ENCODE measurements at regions not wholly inside any gene's neighbourhood (a gene's known extent, or its start where the extent isn't known, plus 50 kb on each side); places are given as distances from the start of the nearest gene placed in this dataset.

- CTCF ChIA-PET, result no interaction called here
- Histone ChIP-seq H3K9me3 (ENCODE audit: control extremely low read depth in 1 of 3, control insufficient read depth in 2 of 3, insufficient read depth in 1 of 3, low read length in 2 of 3) (peaks cover 0 to 1% (median 0%) of the 10 kb centered on the region in 3 donors), H3K27ac (ENCODE audit: low read length in 2 of 2) (no peak overlapping the region), H3K79me2 (ENCODE audit: control insufficient read depth, insufficient read depth, low read length) (no peaks in the 10 kb centered on the region), H3K4me2 (replicated peaks; ENCODE audit: low read depth, low read length, poor library complexity, severe bottlenecking) (no peak overlapping the region), H3K4me1 (ENCODE audit: control insufficient read depth in 2 of 2, insufficient read depth in 2 of 2, low read length in 2 of 2) (no peaks in the 10 kb centered on the region), H3K4me3 (ENCODE audit: control extremely low read depth in 1 of 5, extremely low read depth in 1 of 5, insufficient read depth in 1 of 5, low read depth in 2 of 5, low read length in 4 of 5) (no peak overlapping the region), H3K36me3 (replicated peaks in 1 of 2; ENCODE audit: control extremely low read depth in 1 of 2, control insufficient read depth in 1 of 2, extremely low read depth in 1 of 2, insufficient read depth in 2 of 2, low read length in 1 of 2) (no peaks in the 10 kb centered on the region), H3K9ac (ENCODE audit: low read length) (no peak overlapping the region), H4K20me1 (ENCODE audit: control insufficient read depth, insufficient read depth, low read length, poor library complexity, severe bottlenecking) (no peaks in the 10 kb centered on the region), H2AFZ (ENCODE audit: insufficient read depth, low read depth, low read length, poor library complexity, severe bottlenecking) (no peak overlapping the region), H3K27me3 (replicated peaks in 1 of 4; ENCODE audit: control extremely low read depth in 1 of 4, control insufficient read depth in 3 of 4, insufficient read depth in 4 of 4, low read length in 3 of 4) (no peaks in the 10 kb centered on the region)
- ATAC-seq (ENCODE audit: low read depth) (no peak), DNase-seq (no peak)
- Mint-ChIP-seq H3K27me3 (no peaks in the 10 kb centered on the region), H3K4me3 (no peak overlapping the region), H3K27ac (no peak overlapping the region), H3K9me3 (ENCODE audit: insufficient read depth) (no peaks in the 10 kb centered on the region), H3K4me1 (no peaks in the 10 kb centered on the region)
- no CpG with 5 or more reads among the region's 2 CpGs for WGBS (ENCODE audit: insufficient coverage)
- intact Hi-C loops (cut with micrococcal nuclease), result no loop called here
- POLR2A ChIA-PET, result no interaction called here
- no peak for TF ChIP-seq EZH2 (IDR thresholded peaks at IDR 0.05; ENCODE audit: borderline replicate concordance, insufficient read depth, low read depth, low read length, poor library complexity, severe bottlenecking)
- TF ChIP-seq, protein P1, sequence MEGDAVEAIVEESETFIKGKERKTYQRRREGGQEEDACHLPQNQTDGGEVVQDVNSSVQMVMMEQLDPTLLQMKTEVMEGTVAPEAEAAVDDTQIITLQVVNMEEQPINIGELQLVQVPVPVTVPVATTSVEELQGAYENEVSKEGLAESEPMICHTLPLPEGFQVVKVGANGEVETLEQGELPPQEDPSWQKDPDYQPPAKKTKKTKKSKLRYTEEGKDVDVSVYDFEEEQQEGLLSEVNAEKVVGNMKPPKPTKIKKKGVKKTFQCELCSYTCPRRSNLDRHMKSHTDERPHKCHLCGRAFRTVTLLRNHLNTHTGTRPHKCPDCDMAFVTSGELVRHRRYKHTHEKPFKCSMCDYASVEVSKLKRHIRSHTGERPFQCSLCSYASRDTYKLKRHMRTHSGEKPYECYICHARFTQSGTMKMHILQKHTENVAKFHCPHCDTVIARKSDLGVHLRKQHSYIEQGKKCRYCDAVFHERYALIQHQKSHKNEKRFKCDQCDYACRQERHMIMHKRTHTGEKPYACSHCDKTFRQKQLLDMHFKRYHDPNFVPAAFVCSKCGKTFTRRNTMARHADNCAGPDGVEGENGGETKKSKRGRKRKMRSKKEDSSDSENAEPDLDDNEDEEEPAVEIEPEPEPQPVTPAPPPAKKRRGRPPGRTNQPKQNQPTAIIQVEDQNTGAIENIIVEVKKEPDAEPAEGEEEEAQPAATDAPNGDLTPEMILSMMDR (IDR thresholded peaks at IDR 0.05), result no peak
These were observed 219.6 kb downstream of the LTN1 start for GRCh38 chr21:28773036-28773435.

DNA sequence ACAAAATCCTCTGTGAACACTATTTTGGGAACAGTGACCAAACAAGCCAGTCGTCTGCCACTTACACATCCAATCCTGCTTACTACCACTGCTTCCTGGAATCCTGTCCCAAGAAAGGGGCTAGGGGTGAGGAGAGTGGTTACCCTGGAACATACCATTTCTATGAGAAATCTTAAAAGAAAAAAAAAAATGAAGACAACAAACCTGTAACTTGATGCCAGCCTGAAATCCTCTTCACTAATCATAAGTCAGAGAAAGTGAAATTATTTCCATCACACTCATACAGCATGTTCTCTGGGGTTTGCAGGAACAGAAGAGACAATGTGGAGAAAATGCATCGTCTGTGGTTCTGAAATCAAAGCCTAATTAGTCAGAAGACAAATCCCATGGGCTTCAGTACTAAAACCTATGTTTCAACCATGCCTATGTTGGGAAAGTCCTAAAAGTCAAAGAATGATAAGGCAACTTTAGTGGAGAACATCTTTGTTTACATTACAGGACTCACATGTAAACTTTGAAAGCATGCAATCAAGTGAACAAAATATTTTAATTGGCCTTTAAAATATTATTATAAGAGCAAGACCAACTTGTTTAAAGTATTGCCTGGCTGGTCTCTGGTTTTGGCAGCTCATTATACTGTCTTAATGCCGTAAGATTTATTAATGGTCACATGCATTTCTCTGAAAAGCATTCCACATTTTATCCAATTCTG lies 220.7 kb downstream of the LTN1 start:
- H3K36me3 ChIP-seq (replicated peaks in 1 of 2; ENCODE audit: control extremely low read depth in 1 of 2, control insufficient read depth in 1 of 2, extremely low read depth in 1 of 2, insufficient read depth in 2 of 2, low read length in 1 of 2), result no peaks in the 10 kb centered on the region
- Mint-ChIP-seq H3K4me1 (no peaks in the 10 kb centered on the region), H3K4me3 (no peak overlapping the region), H3K27me3 (no peaks in the 10 kb centered on the region), H3K9me3 (ENCODE audit: insufficient read depth) (no peaks in the 10 kb centered on the region), H3K27ac (no peak overlapping the region)
- H3K27me3 ChIP-seq (replicated peaks in 1 of 4; ENCODE audit: control extremely low read depth in 1 of 4, control insufficient read depth in 3 of 4, insufficient read depth in 4 of 4, low read length in 3 of 4), result no peaks in the 10 kb centered on the region
- ChIA-PET CTCF (no interaction called here), POLR2A (no interaction called here)
- H3K9me3 ChIP-seq (ENCODE audit: control extremely low read depth in 1 of 3, control insufficient read depth in 2 of 3, insufficient read depth in 1 of 3, low read length in 2 of 3), result peaks cover 0 to under 1% (median 0%) of the 10 kb centered on the region in 3 donors
- H3K4me2 ChIP-seq (replicated peaks; ENCODE audit: low read depth, low read length, poor library complexity, severe bottlenecking), result no peak overlapping the region
- no peak for DNase-seq
- H3K27ac ChIP-seq (ENCODE audit: low read length in 2 of 2), result no peak overlapping the region
- intact Hi-C loops (cut with micrococcal nuclease), result no loop called here
- no peak overlapping the region for H2AFZ ChIP-seq (ENCODE audit: insufficient read depth, low read depth, low read length, poor library complexity, severe bottlenecking)
- no peaks in the 10 kb centered on the region for H4K20me1 ChIP-seq (ENCODE audit: control insufficient read depth, insufficient read depth, low read length, poor library complexity, severe bottlenecking)
- H3K4me3 ChIP-seq (ENCODE audit: control extremely low read depth in 1 of 5, extremely low read depth in 1 of 5, insufficient read depth in 1 of 5, low read depth in 2 of 5, low read length in 4 of 5), result no peak overlapping the region
- no peak for ATAC-seq (ENCODE audit: low read depth)
- H3K9ac ChIP-seq (ENCODE audit: low read length), result no peak overlapping the region
- H3K79me2 ChIP-seq (ENCODE audit: control insufficient read depth, insufficient read depth, low read length), result no peaks in the 10 kb centered on the region
- TF ChIP-seq EZH2 (IDR thresholded peaks at IDR 0.05; ENCODE audit: borderline replicate concordance, insufficient read depth, low read depth, low read length, poor library complexity, severe bottlenecking), result no peak
- TF ChIP-seq, protein P1 (IDR thresholded peaks at IDR 0.05), result no peak
- WGBS (ENCODE audit: insufficient coverage), result no CpG with 5 or more reads among the region's 3 CpGs
- H3K4me1 ChIP-seq (ENCODE audit: control insufficient read depth in 2 of 2, insufficient read depth in 2 of 2, low read length in 2 of 2), result no peaks in the 10 kb centered on the region
